ENCODE measurements at regions not wholly inside any gene's neighbourhood (a gene's known extent, or its start where the extent isn't known, plus 50 kb on each side); places are given as distances from the start of the nearest gene placed in this dataset.

DNA sequence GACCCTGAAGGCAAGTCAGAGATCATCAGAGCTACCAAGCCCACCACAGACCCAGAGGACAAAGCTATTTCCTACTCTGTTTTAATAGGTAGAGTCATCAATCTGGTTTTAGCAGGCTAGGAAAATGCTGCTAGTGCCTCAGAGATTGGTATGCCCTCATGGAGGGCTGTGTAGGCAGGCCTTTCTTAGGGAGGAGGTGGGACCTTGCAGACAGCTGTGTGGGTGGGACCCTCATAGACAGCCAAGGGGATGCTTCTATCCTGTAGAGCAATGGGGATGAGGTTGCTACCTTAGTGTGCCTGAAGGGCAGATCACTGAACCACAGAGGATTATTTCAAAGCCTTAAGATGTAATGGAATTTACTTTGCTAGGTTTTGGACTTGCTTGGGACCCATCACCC is 534.9 kb upstream of the KLF12 start:
- no peak for DNase-seq (ENCODE audit: low spot score)

DNA sequence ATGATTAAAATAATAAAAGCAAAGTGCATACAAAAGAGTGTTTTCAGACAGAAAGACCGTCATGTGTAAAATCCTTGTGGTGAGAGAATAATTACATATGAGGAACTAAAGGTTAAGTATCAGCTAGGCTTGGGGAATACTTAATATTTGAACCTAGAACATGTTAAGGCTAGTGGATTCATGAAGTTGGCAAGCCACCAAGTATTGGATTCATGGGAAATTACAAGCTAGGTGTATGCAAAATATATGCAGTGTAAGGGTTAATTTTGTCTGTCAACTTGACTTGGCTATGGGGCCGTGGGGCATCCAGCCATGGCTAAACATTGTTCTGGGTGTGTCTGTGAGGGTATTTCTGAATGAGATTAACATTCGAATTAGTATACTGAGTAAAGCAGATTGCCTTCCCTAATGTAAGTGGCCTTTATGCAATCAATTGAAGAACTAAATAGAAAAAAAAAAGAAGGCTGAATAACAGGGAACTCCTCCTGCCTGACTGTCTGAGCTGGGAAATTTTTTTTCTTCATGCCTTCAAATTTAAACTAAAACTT is 533.5 kb upstream of the KLF12 start:
- DNase-seq (ENCODE audit: low spot score), result no peak

DNA sequence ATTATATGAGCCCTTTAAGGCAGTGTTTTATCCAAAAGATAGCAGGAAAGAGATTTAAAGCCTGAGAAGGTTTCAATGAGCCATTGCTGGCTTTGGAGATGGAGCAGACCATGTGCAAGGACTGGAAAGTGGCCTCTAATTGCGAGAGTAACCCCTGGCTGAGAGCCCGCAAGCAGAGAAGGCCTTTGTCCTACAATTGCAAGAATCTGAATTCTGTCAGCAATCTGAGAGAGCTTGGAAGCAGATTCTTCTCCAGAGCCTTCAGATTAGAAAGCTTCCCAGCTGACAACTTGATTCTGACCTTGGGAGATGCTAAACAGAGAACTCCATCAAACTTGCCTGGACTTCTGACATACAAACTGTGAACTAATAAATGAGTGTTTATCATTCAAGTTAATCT is 528.7 kb upstream of the KLF12 start:
- no peak for DNase-seq (ENCODE audit: low spot score)

GRCh38 chr13:74661851-74662250 is 527.6 kb upstream of the KLF12 start:
- DNase-seq (ENCODE audit: low spot score), result no peak

GRCh38 chr13:74657765-74658164 is 523.6 kb upstream of the KLF12 start:
- no peak for DNase-seq (ENCODE audit: low spot score)

- DNase-seq (ENCODE audit: low spot score), result no peak
Observed at GRCh38 chr13:74651121-74651520, 516.9 kb upstream of the KLF12 start.

GRCh38 chr13:74647991-74648390 is 513.8 kb upstream of the KLF12 start:
- DNase-seq (ENCODE audit: low spot score), result no peak

DNA sequence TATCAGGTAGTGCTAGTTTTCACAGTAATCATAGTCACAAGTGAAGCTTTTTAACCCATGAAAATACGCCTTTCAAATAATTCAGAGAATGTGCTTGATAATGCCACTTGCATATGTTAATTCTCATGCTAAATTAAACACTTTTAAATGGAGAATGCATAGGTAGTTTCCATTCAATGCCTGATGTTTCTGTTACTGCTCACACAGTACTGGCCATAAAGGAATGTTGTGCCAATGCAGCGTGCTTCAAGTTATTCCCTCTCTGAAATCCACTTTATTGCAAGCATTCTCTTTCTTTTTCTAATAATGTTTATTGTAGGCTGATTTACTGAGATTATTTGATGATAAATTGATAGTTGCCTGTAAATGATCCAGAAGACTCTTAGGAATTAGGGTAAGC is 513.0 kb upstream of the KLF12 start:
- DNase-seq (ENCODE audit: low spot score), result no peak

DNA sequence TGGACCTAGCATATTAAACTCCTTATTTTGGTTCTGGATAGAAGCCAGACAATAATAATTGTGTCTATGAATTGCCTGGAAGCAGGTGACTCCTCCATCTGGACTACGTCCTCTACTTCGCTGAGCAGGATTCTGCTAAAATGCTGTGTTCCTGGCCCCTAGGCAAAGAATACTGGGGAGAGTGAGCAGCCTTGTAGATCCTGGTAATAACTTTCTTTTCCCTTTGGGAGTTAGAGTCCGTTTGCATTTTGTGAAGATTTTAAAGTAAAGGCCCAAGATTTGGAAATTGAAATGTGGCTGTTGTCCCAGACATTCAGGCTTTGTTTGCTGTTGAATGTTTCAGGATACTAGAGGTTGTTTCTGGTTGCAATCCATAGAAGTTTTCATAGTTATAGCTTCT is 511.9 kb upstream of the KLF12 start:
- DNase-seq (ENCODE audit: low spot score), result no peak

GRCh38 chr13:74645586-74645985 is 511.4 kb upstream of the KLF12 start:
- DNase-seq (ENCODE audit: low spot score), result no peak

DNA sequence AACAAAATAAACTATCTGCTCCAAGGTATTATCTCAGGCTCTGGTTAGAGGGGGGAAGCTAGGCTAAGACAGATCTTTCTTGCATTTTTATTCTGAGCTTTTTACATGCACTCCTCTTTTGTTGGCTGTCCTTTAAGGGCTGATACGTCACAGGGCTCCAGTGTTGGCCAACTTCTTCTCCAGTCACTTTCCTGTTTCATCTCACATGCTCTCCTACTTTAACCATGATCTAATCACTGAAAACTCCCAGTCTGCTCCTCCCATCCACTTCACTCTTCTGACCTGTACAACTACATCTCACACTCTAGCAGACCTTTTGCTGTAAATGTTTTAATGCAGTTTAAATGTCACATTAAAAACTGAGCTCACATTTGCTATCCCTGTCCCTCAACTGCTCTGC is 510.0 kb upstream of the KLF12 start:
- DNase-seq (ENCODE audit: low spot score), result no peak

DNA sequence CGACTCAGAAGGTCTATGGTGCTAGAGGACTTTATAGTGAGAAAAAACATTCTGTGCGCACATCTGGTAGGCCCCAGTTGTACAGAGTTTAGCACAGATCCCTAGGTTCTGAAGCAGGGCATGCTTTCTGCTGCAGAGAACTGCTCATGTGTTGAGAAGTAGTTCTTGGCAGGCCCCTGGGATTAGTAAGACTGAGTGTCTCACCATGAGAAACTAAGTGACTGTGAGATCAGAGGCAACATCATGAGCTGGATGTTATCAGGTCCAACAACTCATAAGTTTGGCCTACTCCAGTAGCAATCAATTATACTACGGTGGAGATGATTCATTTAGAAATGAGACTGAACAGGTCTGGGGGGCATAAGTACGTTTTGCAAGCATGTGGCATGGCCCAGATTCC is 507.4 kb upstream of the KLF12 start:
- DNase-seq (ENCODE audit: low spot score), result no peak

DNA sequence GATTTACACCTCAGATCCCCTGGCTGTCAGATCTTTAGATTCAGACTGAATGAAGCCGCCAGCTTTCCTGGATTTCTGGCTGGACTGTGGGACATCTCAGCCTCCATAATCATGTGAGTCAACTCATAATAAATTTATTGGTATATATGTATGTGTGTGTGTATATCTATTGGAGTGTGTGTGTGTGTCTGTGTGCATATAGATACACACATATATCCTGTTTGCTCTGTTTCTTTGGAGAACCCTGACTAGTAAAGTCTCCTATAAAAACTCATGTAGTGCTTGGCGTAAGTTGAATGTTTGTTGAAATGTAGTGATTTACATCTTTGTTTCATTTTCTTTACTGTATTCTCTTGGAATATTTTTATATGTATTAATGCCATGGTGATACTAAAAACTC is 499.5 kb upstream of the KLF12 start:
- no peak for DNase-seq (ENCODE audit: low spot score)

DNA sequence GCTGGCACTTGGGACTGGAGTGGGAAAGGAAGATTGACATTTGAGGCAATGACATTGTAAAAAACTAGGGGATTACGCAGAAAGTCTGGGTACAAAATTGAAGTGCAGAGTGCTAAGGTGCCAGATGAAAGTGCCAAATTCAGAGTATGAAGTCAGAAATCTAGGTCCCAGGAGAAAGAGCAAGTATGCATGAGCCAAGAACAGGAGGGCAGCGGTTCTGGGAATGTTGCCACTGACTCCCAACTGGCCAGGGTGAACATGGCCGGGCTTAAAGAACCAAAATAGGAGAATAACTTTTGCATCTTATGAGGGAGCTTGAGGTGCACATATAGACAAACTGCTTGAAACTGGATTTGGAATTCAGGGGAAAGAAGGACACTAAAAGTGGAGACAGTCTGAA is 495.8 kb upstream of the KLF12 start:
- DNase-seq (ENCODE audit: low spot score), result no peak

- no peak for DNase-seq (ENCODE audit: low spot score)
Observed at GRCh38 chr13:74625541-74625940, 491.3 kb upstream of the KLF12 start.

DNA sequence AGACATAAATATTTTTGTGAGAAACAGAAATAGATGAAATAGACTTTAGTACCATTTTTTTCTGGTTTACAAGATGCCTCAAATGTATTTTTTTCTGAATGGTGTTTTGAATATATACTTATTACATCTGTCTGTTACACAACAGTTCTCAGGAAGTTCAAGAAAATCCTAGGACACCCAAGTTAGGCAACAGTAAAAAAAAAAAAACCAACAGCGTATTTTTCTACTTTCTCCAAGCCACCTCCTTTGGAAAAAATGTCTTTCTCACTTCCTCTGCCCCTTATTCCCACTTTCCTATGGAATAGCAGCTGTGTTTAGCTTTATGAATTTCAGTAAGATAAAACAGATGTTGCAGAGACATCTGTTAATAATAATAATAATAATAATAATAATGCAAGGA is 489.6 kb upstream of the KLF12 start:
- no peak for DNase-seq (ENCODE audit: low spot score)

- DNase-seq (ENCODE audit: low spot score), result no peak
Observed at GRCh38 chr13:74622284-74622683, 488.1 kb upstream of the KLF12 start.

DNA sequence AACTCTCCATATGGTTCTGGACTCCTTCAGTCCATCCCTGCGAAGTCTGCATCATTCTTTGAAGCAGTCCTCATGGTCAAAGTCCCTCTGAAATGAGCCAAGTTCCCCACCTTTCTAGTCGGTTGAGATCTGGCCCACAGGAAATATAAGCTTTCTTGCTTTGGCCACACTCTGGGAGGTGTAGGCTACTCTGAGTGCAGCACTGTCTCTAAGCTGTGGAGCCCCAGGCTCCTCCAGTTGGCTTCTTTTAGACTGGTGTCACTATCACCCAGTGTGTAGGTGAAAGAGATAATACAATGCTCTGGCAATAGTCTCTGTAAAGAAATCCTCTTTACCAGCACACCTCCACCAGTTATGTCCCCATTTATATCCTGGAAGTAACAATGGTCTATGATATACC is 486.5 kb upstream of the KLF12 start:
- no peak for DNase-seq (ENCODE audit: low spot score)

- no peak for DNase-seq (ENCODE audit: low spot score)
Observed at GRCh38 chr13:74620308-74620707, 486.1 kb upstream of the KLF12 start.

- DNase-seq (ENCODE audit: low spot score), result no peak
Observed at GRCh38 chr13:74597526-74597925, 463.3 kb upstream of the KLF12 start.

DNA sequence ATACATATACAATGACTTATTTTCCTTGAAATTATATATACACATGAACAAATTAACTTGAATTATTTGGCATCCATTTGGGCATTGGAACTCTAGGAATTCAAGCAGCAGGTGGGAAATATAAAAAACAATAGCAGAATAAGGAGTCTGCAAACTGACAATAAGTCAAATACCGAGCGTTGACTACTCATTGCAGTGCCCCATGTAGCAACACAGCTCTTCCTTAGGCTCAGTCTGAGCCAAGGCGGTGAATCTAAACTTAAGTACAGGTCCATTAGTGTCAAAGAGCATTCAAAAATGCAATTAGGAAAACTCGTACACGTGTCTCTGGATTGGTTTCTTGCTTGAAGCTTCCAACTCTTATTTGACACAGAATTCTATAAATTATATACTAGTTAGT is 462.5 kb upstream of the KLF12 start:
- DNase-seq (ENCODE audit: low spot score), result no peak

GRCh38 chr13:74593688-74594087 is 459.5 kb upstream of the KLF12 start:
- DNase-seq (ENCODE audit: low spot score), result no peak

GRCh38 chr13:74586847-74587246 is 452.6 kb upstream of the KLF12 start:
- DNase-seq (ENCODE audit: low spot score), result no peak

DNA sequence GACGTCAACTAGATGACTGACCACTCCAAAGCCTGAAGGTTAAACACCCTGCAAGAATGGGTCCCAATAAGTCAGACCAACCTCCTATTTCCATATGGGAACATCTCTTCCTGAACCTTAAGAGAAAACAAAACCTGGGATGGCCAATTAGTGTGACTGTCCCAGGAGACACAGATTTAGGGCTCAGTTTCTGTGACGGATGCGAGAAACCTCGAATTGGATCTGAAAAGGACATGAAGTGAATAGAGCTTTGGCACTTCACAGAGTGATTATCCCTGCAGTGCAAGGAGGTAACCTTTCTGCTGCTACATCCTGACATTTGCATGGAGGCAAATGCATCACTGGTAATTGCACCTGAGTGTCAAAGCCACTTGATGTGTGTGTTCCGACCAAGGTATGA is 442.2 kb upstream of the KLF12 start:
- no peak for DNase-seq (ENCODE audit: low spot score)

- DNase-seq (ENCODE audit: low spot score), result no peak
Observed at GRCh38 chr13:74575729-74576125, 441.5 kb upstream of the KLF12 start.

Measured in SW480 (cell line).